Uterus (tissue), 3 donors: ENCODE measurements at regions not wholly inside any gene's neighbourhood (a gene's known extent, or its start where the extent isn't known, plus 50 kb on each side); places are given as distances from the start of the nearest gene placed in this dataset.
"Not testable (repeated sequence)": the region's sequence is repeated elsewhere in the genome, so short reads cannot be mapped to it uniquely, and the experiment has no call there.

Source experiments
- DNase-seq, 2 donors: peaks; one replicate each; pipeline ENCODE4 v3.0.0-alpha.2; 2019 to 2020
- H3K27ac ChIP-seq, 2 donors: fragments of 200-600 bp; sonication (generic); 1 replicate in 1 of 2; 2 replicates in 1 of 2; pipeline ENCODE4 v1.5.1; 2016 to 2018
- H3K27me3 ChIP-seq, 2 donors: fragments of 200-600 bp; sonication (generic); one replicate each; pipeline ENCODE4 v1.5.1; 2018 to 2019; ENCODE audit warnings: control low read depth in 1 of 2
- H3K36me3 ChIP-seq, 2 donors: fragments of 200-600 bp; sonication (generic); one replicate each; pipeline ENCODE4 v1.5.1; 2019; ENCODE audit warnings: control low read depth in 1 of 2
- H3K4me1 ChIP-seq, 2 donors: fragments of 200-600 bp; sonication (generic); one replicate each; pipeline ENCODE4 v1.5.1; 2018 to 2019; ENCODE audit warnings: control low read depth in 1 of 2
- H3K4me3 ChIP-seq, 2 donors: fragments of 200-600 bp; sonication (generic); 1 replicate in 1 of 2; 2 replicates in 1 of 2; pipeline ENCODE4 v1.5.1; 2018 to 2019; ENCODE audit warnings: mild to moderate bottlenecking in 1 of 2
- H3K9me3 ChIP-seq, 2 donors: fragments of 200-600 bp; sonication (generic); one replicate each; pipeline ENCODE4 v1.5.1; 2019; ENCODE audit warnings: control low read depth in 1 of 2
- POLR2A ChIP-seq, 2 donors: fragments of 450-650 bp; IDR thresholded peaks; one replicate each; pipeline ENCODE4 v1.6.1; 2016; ENCODE audit warnings: antibody characterized with exemption in 2 of 2, mild to moderate bottlenecking in 1 of 2, moderate library complexity in 1 of 2
- intact Hi-C: fragments of 100-400 bp; cut with DNase I; formaldehyde crosslinking; loops from one replicate; pipeline ENCODE4 v1.15.1; 2023; ENCODE audit warnings: low total_unique reads
- TF ChIP-seq, protein P1 (sequence below), 4 experiments: fragments of 200-600 bp in 2 of 4; fragments of 450-650 bp in 2 of 4; sonication (generic) in 2 of 4; IDR thresholded peaks; one replicate each; pipeline ENCODE4 v1.5.1; 2016 to 2019; ENCODE audit warnings: antibody characterized with exemption in 4 of 4, mild to moderate bottlenecking in 2 of 4, moderate library complexity in 1 of 4
- donor health status: DM: yes; HTN: yes; CAD: no.

DNA sequence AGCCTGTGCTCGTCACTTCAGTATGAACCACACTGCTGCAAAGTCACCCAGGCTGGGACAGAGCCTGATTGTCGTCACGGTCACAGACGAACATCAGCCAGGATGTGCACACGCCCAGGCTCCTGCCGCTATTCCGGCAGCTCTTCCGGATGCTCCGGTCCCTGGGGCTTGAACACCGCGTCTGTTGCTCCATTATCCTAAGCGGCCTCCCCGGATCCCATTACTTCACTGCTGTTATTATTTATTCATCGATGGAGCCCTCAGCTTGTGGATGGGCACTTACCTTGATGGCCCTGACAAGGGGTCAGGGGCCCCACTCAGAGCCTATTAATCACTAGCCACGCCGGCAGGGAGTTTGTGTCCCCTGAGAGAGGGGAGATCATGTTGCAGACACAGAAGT lies 120.8 kb upstream of the PCBD1 start:
- Histone ChIP-seq H3K27ac (no peak overlapping the region), H3K4me1 (no peaks in the 10 kb centered on the region)
- no peak for DNase-seq

DNA sequence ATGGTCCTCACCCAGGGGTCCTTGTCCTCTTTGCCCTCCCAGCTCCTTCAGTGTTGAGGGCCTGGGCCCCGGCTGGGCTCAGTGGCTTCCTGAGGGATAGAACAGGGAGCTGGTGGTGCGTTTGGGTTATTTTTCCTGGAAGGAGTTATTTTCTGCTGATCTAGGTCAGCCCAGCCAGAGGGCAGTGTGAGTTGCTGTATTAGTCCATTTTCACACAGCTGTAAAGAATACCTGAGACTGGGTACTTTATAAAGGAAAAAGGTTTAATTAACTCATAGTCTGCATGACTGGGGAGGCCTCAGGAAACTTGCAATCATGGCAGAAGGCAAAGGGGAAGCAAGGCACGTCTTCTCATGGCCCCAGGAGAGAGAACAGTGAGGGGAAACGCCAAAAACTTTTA lies 122.4 kb upstream of the PCBD1 start:
- intact Hi-C loops: no loop called here
- TF ChIP-seq POLR2A (IDR thresholded peaks at IDR 0.05): no peak
- TF ChIP-seq, protein P1, sequence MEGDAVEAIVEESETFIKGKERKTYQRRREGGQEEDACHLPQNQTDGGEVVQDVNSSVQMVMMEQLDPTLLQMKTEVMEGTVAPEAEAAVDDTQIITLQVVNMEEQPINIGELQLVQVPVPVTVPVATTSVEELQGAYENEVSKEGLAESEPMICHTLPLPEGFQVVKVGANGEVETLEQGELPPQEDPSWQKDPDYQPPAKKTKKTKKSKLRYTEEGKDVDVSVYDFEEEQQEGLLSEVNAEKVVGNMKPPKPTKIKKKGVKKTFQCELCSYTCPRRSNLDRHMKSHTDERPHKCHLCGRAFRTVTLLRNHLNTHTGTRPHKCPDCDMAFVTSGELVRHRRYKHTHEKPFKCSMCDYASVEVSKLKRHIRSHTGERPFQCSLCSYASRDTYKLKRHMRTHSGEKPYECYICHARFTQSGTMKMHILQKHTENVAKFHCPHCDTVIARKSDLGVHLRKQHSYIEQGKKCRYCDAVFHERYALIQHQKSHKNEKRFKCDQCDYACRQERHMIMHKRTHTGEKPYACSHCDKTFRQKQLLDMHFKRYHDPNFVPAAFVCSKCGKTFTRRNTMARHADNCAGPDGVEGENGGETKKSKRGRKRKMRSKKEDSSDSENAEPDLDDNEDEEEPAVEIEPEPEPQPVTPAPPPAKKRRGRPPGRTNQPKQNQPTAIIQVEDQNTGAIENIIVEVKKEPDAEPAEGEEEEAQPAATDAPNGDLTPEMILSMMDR (IDR thresholded peaks at IDR 0.05): no peak
- no peak for DNase-seq

More for the DNA sequence above, 120.8 kb upstream of the PCBD1 start:
- H3K4me3 ChIP-seq: no peak overlapping the region
- no peaks in the 10 kb centered on the region for H3K27me3 ChIP-seq
- H3K9me3 ChIP-seq: no peaks in the 10 kb centered on the region
- intact Hi-C loops: no loop called here
- no peaks in the 10 kb centered on the region for H3K36me3 ChIP-seq
- TF ChIP-seq, protein P1 (IDR thresholded peaks at IDR 0.05): no peak
- TF ChIP-seq POLR2A (IDR thresholded peaks at IDR 0.05): no peak

GRCh38 chr10:71011141-71011540 lies 122.8 kb upstream of the PCBD1 start:
- DNase-seq: no peak
- TF ChIP-seq, protein P1 (IDR thresholded peaks at IDR 0.05): no peak
- TF ChIP-seq POLR2A (IDR thresholded peaks at IDR 0.05): no peak
- Histone ChIP-seq H3K36me3 (no peaks in the 10 kb centered on the region), H3K9me3 (no peaks in the 10 kb centered on the region), H3K4me3 (no peak overlapping the region), H3K4me1 (no peaks in the 10 kb centered on the region), H3K27ac (no peak overlapping the region), H3K27me3 (no peaks in the 10 kb centered on the region)
- intact Hi-C loops: no loop called here

More for the DNA sequence above, 122.4 kb upstream of the PCBD1 start:
- no peaks in the 10 kb centered on the region for H3K9me3 ChIP-seq
- no peaks in the 10 kb centered on the region for H3K27me3 ChIP-seq
- H3K36me3 ChIP-seq: no peaks in the 10 kb centered on the region
- H3K4me3 ChIP-seq: no peak overlapping the region
- no peaks in the 10 kb centered on the region for H3K4me1 ChIP-seq
- no peak overlapping the region for H3K27ac ChIP-seq

DNA sequence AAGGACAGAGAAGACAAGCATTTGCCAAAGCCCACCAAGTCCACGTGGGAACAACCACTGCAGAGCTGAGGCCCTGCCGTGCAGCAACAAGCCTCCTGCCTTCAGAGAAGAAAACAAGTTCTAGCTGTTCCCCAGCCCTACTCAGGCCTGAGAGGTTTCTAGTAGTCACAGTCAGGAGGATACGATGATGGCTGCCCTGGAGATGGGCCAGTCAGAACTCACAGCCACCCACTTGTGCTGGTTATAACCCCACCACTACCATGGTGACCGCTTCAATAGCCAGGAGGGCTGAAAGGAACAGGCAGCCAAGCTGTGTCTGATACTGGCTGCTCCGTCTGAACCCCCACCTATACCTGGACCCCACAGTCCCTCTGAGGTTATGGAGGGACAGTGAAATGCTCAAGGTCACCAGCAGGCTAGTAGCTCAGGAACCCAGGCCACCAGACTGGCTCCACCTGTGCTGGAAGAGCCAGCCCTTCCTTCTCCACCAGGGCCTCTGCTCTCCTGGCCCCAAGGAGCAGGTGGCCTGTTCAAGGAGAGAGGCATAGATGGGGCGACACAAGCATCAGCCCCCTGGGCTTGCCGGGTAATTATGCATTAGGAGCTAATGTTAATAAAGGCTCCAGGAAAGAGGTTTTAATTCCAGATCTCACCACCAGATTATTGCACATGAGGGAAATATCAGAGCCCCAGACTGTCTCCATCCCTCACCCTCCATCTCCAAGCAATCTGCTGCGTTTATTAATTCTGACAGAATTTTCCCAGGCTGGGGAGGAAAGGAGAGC lies 125.8 kb upstream of the PCBD1 start:
- intact Hi-C loops: no loop called here
- no peaks in the 10 kb centered on the region for H3K27me3 ChIP-seq
- no peak for DNase-seq
- no peaks in the 10 kb centered on the region for H3K9me3 ChIP-seq
- TF ChIP-seq, protein P1 (IDR thresholded peaks at IDR 0.05): no peak
- TF ChIP-seq POLR2A (IDR thresholded peaks at IDR 0.05): no peak
- H3K4me3 ChIP-seq: no peak overlapping the region
- H3K4me1 ChIP-seq: no peaks in the 10 kb centered on the region
- H3K36me3 ChIP-seq: no peaks in the 10 kb centered on the region
- H3K27ac ChIP-seq: no peak overlapping the region

- intact Hi-C loops: no loop called here
- no peaks in the 10 kb centered on the region for H3K9me3 ChIP-seq
- TF ChIP-seq POLR2A (IDR thresholded peaks at IDR 0.05): no peak
- TF ChIP-seq, protein P1 (IDR thresholded peaks at IDR 0.05): no peak
- H3K27me3 ChIP-seq: no peaks in the 10 kb centered on the region
- H3K36me3 ChIP-seq: no peaks in the 10 kb centered on the region
- H3K4me3 ChIP-seq: no peak overlapping the region
- DNase-seq: no peak
- no peaks in the 10 kb centered on the region for H3K4me1 ChIP-seq
- no peak overlapping the region for H3K27ac ChIP-seq
Observed at GRCh38 chr10:71015674-71016073, 127.3 kb upstream of the PCBD1 start.

- not testable (repeated sequence) for H3K27ac ChIP-seq, H3K4me1 ChIP-seq
Observed at GRCh38 chr10:71020061-71020460, 131.7 kb upstream of the PCBD1 start.

More at GRCh38 chr10:71020061-71020460, 131.7 kb upstream of the PCBD1 start:
- H3K9me3 ChIP-seq, DNase-seq, H3K27me3 ChIP-seq, H3K36me3 ChIP-seq, intact Hi-C loops, H3K4me3 ChIP-seq: not testable (repeated sequence)
